HG03354 (cell line): ENCODE measurements at regions not wholly inside any gene's neighbourhood (a gene's known extent, or its start where the extent isn't known, plus 50 kb on each side); places are given as distances from the start of the nearest gene placed in this dataset.

Source experiments
- ATAC-seq: cut with Tn5 transposase; IDR thresholded peaks from one replicate; pipeline ENCODE4 v1.9.1; 2021; ENCODE audit warnings: mild to moderate bottlenecking; ENCODE audit not compliant: unreplicated experiment, poor library complexity, severe bottlenecking

- ATAC-seq, result no peak
These were observed 155.4 kb upstream of the FAM241A start for GRCh38 chr4:111989817-111990216.

GRCh38 chr4:111991163-111991562 lies 154.1 kb upstream of the FAM241A start:
- peak; percentile 95 for ATAC-seq

GRCh38 chr4:111991797-111992196 lies 153.5 kb upstream of the FAM241A start:
- peak; percentile 36 for ATAC-seq

GRCh38 chr4:111992351-111993168 lies 152.7 kb upstream of the FAM241A start:
- ATAC-seq, result no peak

GRCh38 chr4:111994392-111994791 lies 150.9 kb upstream of the FAM241A start:
- no peak for ATAC-seq

- ATAC-seq, result no peak
These were observed 147.5 kb upstream of the FAM241A start for GRCh38 chr4:111997785-111998184.

- ATAC-seq, result no peak
These were observed 145.5 kb upstream of the FAM241A start for GRCh38 chr4:111999801-112000200.

GRCh38 chr4:112001041-112001440 lies 144.2 kb upstream of the FAM241A start:
- ATAC-seq, result no peak

GRCh38 chr4:112002248-112002661 lies 143.0 kb upstream of the FAM241A start:
- no peak for ATAC-seq

GRCh38 chr4:112003231-112003907 lies 141.9 kb upstream of the FAM241A start:
- ATAC-seq, result no peak

GRCh38 chr4:112005027-112005426 lies 140.2 kb upstream of the FAM241A start:
- ATAC-seq, result no peak

GRCh38 chr4:112007391-112007790 lies 137.9 kb upstream of the FAM241A start:
- ATAC-seq, result no peak

GRCh38 chr4:112015960-112016359 lies 129.3 kb upstream of the FAM241A start:
- no peak for ATAC-seq

GRCh38 chr4:112023402-112023950 lies 121.8 kb upstream of the FAM241A start:
- no peak for ATAC-seq

- ATAC-seq, result no peak
These were observed 119.2 kb upstream of the FAM241A start for GRCh38 chr4:112026058-112026457.

- no peak for ATAC-seq
These were observed 115.5 kb upstream of the FAM241A start for GRCh38 chr4:112029771-112030171.

GRCh38 chr4:112031712-112032328 lies 113.4 kb upstream of the FAM241A start:
- peak; percentile 96 for ATAC-seq

- no peak for ATAC-seq
These were observed 108.4 kb upstream of the FAM241A start for GRCh38 chr4:112036886-112037285.

- ATAC-seq, result no peak
These were observed 106.4 kb upstream of the FAM241A start for GRCh38 chr4:112038861-112039260.

- peak; percentile 81 for ATAC-seq
These were observed 96.1 kb upstream of the FAM241A start for GRCh38 chr4:112049119-112049518.
